Thyroid gland (tissue), 4 donors: ENCODE measurements at regions not wholly inside any gene's neighbourhood (a gene's known extent, or its start where the extent isn't known, plus 50 kb on each side); places are given as distances from the start of the nearest gene placed in this dataset.

Source experiments
- POLR2A ChIP-seq, 2 donors: fragments of 450-650 bp; IDR thresholded peaks; one replicate each; pipeline ENCODE4 v1.6.1; 2017; ENCODE audit warnings: antibody characterized with exemption in 2 of 2, mild to moderate bottlenecking in 2 of 2, moderate library complexity in 1 of 2
- TF ChIP-seq, protein P1 (sequence below), 6 experiments: fragments of 200-600 bp in 3 of 6; fragments of 450-650 bp in 3 of 6; sonication (generic) in 3 of 6; IDR thresholded peaks; one replicate each; pipeline ENCODE4 v1.5.1; 2016 to 2019; ENCODE audit warnings: antibody characterized with exemption in 6 of 6, mild to moderate bottlenecking in 2 of 6, inconsistent platforms in 1 of 6, moderate library complexity in 1 of 6

- TF ChIP-seq, protein P1, sequence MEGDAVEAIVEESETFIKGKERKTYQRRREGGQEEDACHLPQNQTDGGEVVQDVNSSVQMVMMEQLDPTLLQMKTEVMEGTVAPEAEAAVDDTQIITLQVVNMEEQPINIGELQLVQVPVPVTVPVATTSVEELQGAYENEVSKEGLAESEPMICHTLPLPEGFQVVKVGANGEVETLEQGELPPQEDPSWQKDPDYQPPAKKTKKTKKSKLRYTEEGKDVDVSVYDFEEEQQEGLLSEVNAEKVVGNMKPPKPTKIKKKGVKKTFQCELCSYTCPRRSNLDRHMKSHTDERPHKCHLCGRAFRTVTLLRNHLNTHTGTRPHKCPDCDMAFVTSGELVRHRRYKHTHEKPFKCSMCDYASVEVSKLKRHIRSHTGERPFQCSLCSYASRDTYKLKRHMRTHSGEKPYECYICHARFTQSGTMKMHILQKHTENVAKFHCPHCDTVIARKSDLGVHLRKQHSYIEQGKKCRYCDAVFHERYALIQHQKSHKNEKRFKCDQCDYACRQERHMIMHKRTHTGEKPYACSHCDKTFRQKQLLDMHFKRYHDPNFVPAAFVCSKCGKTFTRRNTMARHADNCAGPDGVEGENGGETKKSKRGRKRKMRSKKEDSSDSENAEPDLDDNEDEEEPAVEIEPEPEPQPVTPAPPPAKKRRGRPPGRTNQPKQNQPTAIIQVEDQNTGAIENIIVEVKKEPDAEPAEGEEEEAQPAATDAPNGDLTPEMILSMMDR (IDR thresholded peaks at IDR 0.05) = no peak
- TF ChIP-seq POLR2A (IDR thresholded peaks at IDR 0.05) = no peak
Observed at GRCh38 chr3:147513785-147514184, 104.6 kb downstream of the ZIC1 start.
